Kidney (tissue), 13 donors: ENCODE measurements at regions not wholly inside any gene's neighbourhood (a gene's known extent, or its start where the extent isn't known, plus 50 kb on each side); places are given as distances from the start of the nearest gene placed in this dataset.
A peak's percentile ranks its signal among the peaks of the same experiment; 100 is the strongest.

Source experiments
- DNase-seq, 5 donors: peaks; one replicate each; pipeline ENCODE4 v3.0.0-alpha.2; 2013 to 2020
- FAIRE-seq: peaks from 2 replicates; lab custom pipeline; 2012; peaks lifted over from hg19 to GRCh38; lab: Jason Lieb, UNC
- H3K27ac ChIP-seq, 2 donors: one replicate each; pipeline ENCODE4 v1.7.0; 2013; ENCODE audit warnings: low read depth in 2 of 2, low read length in 2 of 2, inconsistent platforms in 1 of 2
- H3K27me3 ChIP-seq: one replicate; pipeline ENCODE4 v1.7.1; 2013; ENCODE audit warnings: low read length, inconsistent platforms; ENCODE audit not compliant: control insufficient read depth, insufficient read depth
- H3K36me3 ChIP-seq, 3 donors: one replicate each; pipeline versions ENCODE4 v1.7.0 to v1.7.1; 2013; ENCODE audit warnings: low read length in 3 of 3, control low read depth in 1 of 3, inconsistent platforms in 1 of 3; ENCODE audit not compliant: insufficient read depth in 3 of 3, control insufficient read depth in 2 of 3
- H3K4me1 ChIP-seq, 3 donors: one replicate each; pipeline versions ENCODE4 v1.7.0 to v1.7.1; 2013; ENCODE audit warnings: low read length in 3 of 3, inconsistent platforms in 1 of 3, low read depth in 1 of 3; ENCODE audit not compliant: control insufficient read depth in 2 of 3, insufficient read depth in 2 of 3
- H3K4me3 ChIP-seq, 3 donors: one replicate each; pipeline versions ENCODE4 v1.7.0 to v1.8.1; 2013; ENCODE audit warnings: low read length in 3 of 3, control low read depth in 1 of 3, inconsistent platforms in 1 of 3
- H3K9ac ChIP-seq, 3 donors: one replicate each; pipeline versions ENCODE4 v1.7.0 to v1.7.1; 2013; ENCODE audit warnings: low read length in 3 of 3, control low read depth in 1 of 3, inconsistent platforms in 1 of 3
- H3K9me3 ChIP-seq, 3 donors: one replicate each; pipeline versions ENCODE4 v1.7.0 to v1.7.1; 2013; ENCODE audit warnings: low read length in 3 of 3, control low read depth in 1 of 3, inconsistent platforms in 1 of 3; ENCODE audit not compliant: control insufficient read depth in 2 of 3, insufficient read depth in 1 of 3
- intact Hi-C: fragments of 100-400 bp; cut with DNase I; formaldehyde crosslinking; loops from one replicate; pipeline ENCODE4 v1.11.1; 2022
- TF ChIP-seq, protein P1 (sequence below): IDR thresholded peaks from 3 replicates; pipeline ENCODE4 v1.5.1; 2012; ENCODE audit warnings: mild to moderate bottlenecking, moderate library complexity, borderline replicate concordance; ENCODE audit not compliant: insufficient read depth; ENCODE audit errors: extremely low read depth
- donor health status: control.
- donor health status: control.
- donor health status: control.
- donor health status: control.
- donor health status: control.
- donor health status: DM: yes; HTN: yes; CAD: no.
- donor health status: Normal renal cell carcinoma (clear cell type).

DNA sequence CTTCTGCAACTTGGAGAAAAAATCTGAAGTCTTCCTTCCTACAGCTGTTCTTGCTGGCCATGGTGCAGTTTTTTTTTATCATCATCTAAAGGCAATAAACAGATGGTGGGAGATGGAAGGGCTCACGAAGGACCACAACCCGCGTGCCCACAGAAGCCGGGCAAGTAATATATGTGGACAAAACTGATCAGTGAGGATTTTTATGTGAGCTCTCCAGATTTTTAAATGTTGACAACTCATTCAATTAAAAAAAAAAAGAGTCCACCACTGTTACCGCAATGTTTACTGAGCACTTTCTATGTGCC is 55.9 kb upstream of the CREB1 start:
- no peak for DNase-seq
- no peak for FAIRE-seq
- Histone ChIP-seq H3K27me3 (no peaks in the 10 kb centered on the region), H3K9me3 (no peaks in the 10 kb centered on the region), H3K4me1 (peaks cover 0 to 2% (median 0%) of the 10 kb centered on the region in 3 donors), H3K4me3 (no peak overlapping the region), H3K9ac (no peak overlapping the region), H3K36me3 (no peaks in the 10 kb centered on the region), H3K27ac (no peak overlapping the region)
- intact Hi-C loops, result loop anchor here (10.0 kb wide), 2 partner anchors 489 to 679 kb away; no protein-coding TSS in a partner anchor
- TF ChIP-seq, protein P1, sequence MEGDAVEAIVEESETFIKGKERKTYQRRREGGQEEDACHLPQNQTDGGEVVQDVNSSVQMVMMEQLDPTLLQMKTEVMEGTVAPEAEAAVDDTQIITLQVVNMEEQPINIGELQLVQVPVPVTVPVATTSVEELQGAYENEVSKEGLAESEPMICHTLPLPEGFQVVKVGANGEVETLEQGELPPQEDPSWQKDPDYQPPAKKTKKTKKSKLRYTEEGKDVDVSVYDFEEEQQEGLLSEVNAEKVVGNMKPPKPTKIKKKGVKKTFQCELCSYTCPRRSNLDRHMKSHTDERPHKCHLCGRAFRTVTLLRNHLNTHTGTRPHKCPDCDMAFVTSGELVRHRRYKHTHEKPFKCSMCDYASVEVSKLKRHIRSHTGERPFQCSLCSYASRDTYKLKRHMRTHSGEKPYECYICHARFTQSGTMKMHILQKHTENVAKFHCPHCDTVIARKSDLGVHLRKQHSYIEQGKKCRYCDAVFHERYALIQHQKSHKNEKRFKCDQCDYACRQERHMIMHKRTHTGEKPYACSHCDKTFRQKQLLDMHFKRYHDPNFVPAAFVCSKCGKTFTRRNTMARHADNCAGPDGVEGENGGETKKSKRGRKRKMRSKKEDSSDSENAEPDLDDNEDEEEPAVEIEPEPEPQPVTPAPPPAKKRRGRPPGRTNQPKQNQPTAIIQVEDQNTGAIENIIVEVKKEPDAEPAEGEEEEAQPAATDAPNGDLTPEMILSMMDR, result no peak

DNA sequence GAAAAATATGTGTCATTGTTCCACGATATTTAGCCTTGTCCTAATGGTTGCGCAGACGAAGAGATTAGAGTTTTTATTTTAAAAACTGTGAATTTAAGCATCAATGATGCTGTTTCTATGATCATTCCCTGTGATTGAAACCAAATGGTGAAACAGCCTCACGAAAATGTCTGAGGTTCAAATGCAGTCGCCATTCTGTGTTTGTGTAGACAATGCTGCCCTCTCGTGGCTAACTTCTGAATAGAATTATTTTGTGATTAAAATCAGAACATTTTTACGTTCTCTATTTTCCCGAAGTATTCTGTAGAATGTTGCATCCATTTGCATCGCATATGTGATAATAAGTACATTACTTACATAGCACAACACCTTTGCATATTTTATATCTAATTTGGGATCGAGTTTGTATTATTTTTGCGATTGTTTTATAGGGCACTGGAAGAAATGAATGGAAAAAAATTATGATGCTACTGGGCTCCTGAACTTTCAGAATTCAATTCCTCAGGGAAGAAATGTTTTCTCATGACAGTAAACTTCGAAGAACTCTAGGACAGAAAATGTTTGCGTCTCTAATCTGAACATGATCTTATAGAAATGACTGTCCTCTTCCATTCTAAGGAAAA is 54.8 kb upstream of the CREB1 start:
- Histone ChIP-seq H3K27ac (no peak overlapping the region), H3K4me1 (peaks cover 0 to 2% (median 0%) of the 10 kb centered on the region in 3 donors), H3K9ac (no peak overlapping the region), H3K9me3 (no peaks in the 10 kb centered on the region), H3K4me3 (peak overlapping the region in 1 of 3 donors; percentile 5), H3K27me3 (no peaks in the 10 kb centered on the region), H3K36me3 (no peaks in the 10 kb centered on the region)
- TF ChIP-seq, protein P1, result peak; percentile 63
- FAIRE-seq, result peak; percentile 88
- intact Hi-C loops, result loop anchor here (10.0 kb wide), 2 partner anchors 490 to 680 kb away; no protein-coding TSS in a partner anchor
- peak in 3 of 5 donors; percentile 33 to 82 (median 64) for DNase-seq

DNA sequence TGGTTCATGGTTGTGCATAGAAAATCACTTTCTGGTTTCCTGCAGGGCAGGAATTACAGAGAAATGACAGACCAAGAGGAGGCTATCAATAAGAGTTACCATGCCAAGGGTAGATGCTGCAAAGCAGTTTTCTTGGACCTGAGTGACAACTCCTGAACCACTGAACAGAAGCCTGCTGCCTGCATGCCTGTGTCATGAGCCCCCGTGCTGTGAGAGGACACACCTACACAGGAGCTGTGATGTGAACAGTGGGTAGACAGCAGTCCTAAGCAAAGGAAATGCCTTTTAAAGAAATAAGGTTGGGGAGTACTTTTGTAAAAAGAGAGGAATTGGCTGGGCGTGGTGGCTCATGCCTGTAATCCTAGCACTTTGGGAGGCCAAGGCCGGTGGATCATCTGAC is 54.2 kb upstream of the CREB1 start:
- H3K27me3 ChIP-seq, result no peaks in the 10 kb centered on the region
- H3K27ac ChIP-seq, result no peak overlapping the region
- no peak overlapping the region for H3K9ac ChIP-seq
- H3K9me3 ChIP-seq, result no peaks in the 10 kb centered on the region
- DNase-seq (no peak), FAIRE-seq (no peak)
- intact Hi-C loops, result loop anchor here (10.0 kb wide), 2 partner anchors 491 to 681 kb away; no protein-coding TSS in a partner anchor
- no peak overlapping the region for H3K4me3 ChIP-seq
- peaks cover 0 to 2% (median 0%) of the 10 kb centered on the region in 3 donors for H3K4me1 ChIP-seq
- no peaks in the 10 kb centered on the region for H3K36me3 ChIP-seq
- TF ChIP-seq, protein P1, result no peak
